Peyer's patch (tissue), 4 donors: ENCODE measurements at regions not wholly inside any gene's neighbourhood (a gene's known extent, or its start where the extent isn't known, plus 50 kb on each side); places are given as distances from the start of the nearest gene placed in this dataset.

ENCODE experiments used
- DNase-seq, 3 donors: peaks; one replicate each; pipeline ENCODE4 v3.0.0-alpha.2; 2017 to 2019
- H3K27ac ChIP-seq, 4 donors: fragments of 200-600 bp; sonication (generic); one replicate each; pipeline ENCODE4 v1.5.1; 2016 to 2019
- H3K27me3 ChIP-seq, 2 donors: fragments of 200-600 bp; sonication (generic); one replicate each; pipeline ENCODE4 v1.5.1; 2019
- H3K36me3 ChIP-seq, 3 donors: fragments of 200-600 bp; sonication (generic); one replicate each; pipeline ENCODE4 v1.5.1; 2016 to 2019
- H3K4me1 ChIP-seq, 4 donors: fragments of 200-600 bp; sonication (generic); one replicate each; pipeline ENCODE4 v1.5.1; 2016 to 2019
- H3K4me3 ChIP-seq, 4 donors: fragments of 200-600 bp; sonication (generic); 1 replicate in 3 of 4; 2 replicates in 1 of 4; pipeline ENCODE4 v1.5.1; 2016 to 2019; ENCODE audit warnings: mild to moderate bottlenecking in 1 of 4
- H3K9me3 ChIP-seq, 4 donors: fragments of 200-600 bp; sonication (generic); one replicate each; pipeline ENCODE4 v1.5.1; 2016 to 2019; ENCODE audit warnings: mild to moderate bottlenecking in 1 of 4
- POLR2A ChIP-seq, 2 donors: fragments of 450-650 bp; IDR thresholded peaks; one replicate each; pipeline ENCODE4 v1.5.1; 2017; ENCODE audit warnings: antibody characterized with exemption in 2 of 2, mild to moderate bottlenecking in 2 of 2, moderate library complexity in 2 of 2
- TF ChIP-seq, protein P1 (sequence below), 6 experiments: fragments of 450-650 bp in 4 of 6; fragments of 200-600 bp in 2 of 6; sonication (generic) in 1 of 6; IDR thresholded peaks; one replicate each; pipeline ENCODE4 v1.5.1; 2017 to 2019; ENCODE audit warnings: antibody characterized with exemption in 6 of 6, mild to moderate bottlenecking in 3 of 6, moderate library complexity in 1 of 6

DNA sequence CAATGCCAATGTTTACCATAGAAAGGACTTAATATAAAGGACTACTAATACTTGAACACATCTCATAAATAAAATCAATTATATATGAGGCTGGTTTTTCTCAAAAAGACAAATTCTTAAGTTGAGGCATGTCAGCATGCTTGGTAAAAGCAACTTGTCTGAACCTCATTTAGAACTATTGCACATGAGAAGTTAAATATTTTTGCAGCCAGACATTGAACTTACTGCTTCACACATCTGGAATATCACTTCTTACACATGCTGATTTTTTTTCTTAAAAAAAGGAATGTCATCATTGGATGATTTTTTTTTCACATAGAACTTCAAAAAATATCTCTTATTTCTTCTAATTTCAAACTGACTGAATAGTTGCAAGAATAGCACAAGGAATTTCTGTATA is 609.0 kb downstream of the EPHA4 start:
- Histone ChIP-seq H3K9me3 (no peaks in the 10 kb centered on the region), H3K27ac (no peak overlapping the region), H3K4me1 (peaks cover 0 to 5% (median 0%) of the 10 kb centered on the region in 4 donors), H3K27me3 (no peaks in the 10 kb centered on the region), H3K36me3 (no peaks in the 10 kb centered on the region), H3K4me3 (no peak overlapping the region)
- TF ChIP-seq, protein P1, sequence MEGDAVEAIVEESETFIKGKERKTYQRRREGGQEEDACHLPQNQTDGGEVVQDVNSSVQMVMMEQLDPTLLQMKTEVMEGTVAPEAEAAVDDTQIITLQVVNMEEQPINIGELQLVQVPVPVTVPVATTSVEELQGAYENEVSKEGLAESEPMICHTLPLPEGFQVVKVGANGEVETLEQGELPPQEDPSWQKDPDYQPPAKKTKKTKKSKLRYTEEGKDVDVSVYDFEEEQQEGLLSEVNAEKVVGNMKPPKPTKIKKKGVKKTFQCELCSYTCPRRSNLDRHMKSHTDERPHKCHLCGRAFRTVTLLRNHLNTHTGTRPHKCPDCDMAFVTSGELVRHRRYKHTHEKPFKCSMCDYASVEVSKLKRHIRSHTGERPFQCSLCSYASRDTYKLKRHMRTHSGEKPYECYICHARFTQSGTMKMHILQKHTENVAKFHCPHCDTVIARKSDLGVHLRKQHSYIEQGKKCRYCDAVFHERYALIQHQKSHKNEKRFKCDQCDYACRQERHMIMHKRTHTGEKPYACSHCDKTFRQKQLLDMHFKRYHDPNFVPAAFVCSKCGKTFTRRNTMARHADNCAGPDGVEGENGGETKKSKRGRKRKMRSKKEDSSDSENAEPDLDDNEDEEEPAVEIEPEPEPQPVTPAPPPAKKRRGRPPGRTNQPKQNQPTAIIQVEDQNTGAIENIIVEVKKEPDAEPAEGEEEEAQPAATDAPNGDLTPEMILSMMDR (IDR thresholded peaks at IDR 0.05) = no peak
- no peak for TF ChIP-seq POLR2A (IDR thresholded peaks at IDR 0.05)
- DNase-seq = no peak

DNA sequence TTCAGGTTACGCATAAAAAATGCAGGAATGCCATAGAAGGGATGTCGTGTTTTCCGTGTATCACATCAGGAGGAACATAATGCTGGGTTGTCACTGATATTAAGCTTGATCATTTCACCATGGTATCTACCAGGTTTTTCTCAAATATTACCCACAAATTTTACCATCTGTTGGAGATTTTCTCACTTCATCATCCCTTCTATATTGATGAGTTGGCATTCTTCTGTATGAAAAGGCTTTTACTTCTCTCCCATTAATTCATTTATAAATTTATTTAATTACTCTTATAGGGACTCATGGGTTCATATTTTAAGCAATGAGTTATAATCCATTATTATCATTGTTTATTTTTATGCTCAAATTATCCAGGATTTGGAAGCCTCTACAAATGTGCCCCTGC is 608.2 kb downstream of the EPHA4 start:
- no peaks in the 10 kb centered on the region for H3K9me3 ChIP-seq
- no peak overlapping the region for H3K27ac ChIP-seq
- TF ChIP-seq, protein P1 (IDR thresholded peaks at IDR 0.05) = no peak
- TF ChIP-seq POLR2A (IDR thresholded peaks at IDR 0.05) = no peak
- H3K4me1 ChIP-seq = peaks cover 0 to 5% (median 0%) of the 10 kb centered on the region in 4 donors
- H3K36me3 ChIP-seq = no peaks in the 10 kb centered on the region
- no peak for DNase-seq
- no peak overlapping the region for H3K4me3 ChIP-seq
- H3K27me3 ChIP-seq = no peaks in the 10 kb centered on the region

DNA sequence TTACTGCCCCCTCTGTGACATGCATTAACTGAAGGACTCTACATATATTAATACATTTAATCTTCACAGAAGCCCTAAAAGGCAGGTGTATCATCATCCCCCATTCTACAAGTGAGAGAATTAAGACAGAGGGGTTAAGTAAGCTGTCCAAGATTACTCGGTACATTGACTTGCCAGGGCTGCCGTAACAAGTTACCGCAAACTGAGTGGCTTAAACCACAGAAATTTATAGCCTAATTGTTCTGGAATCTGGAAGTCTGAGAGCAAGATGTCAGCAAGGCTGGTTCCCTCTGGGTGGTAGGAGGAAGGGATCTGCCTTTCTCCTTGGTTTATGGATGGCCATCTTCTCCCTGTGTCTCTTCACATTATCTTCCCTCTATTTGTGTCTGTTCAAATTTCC is 605.5 kb downstream of the EPHA4 start:
- no peak for DNase-seq
- no peaks in the 10 kb centered on the region for H3K4me1 ChIP-seq

DNA sequence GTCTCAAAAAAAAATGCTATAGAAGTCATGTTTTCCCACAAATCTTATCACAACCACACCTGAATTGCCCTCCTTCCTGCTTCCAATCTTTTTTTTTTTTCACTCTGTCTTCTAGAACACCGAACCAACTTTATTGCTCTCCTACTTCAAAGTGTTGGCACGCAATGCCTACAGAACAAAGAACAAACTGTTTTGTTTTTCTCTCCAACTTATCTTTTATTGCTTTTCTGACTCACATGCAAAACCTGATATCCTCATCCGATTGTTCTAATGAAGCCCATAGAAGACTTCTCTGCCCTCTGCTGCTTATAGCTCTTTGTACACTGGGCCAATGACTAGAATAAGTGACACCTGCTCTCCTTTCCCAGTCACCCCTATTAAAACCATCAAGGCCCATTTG is 602.8 kb downstream of the EPHA4 start:
- Histone ChIP-seq H3K36me3 (no peaks in the 10 kb centered on the region), H3K4me3 (no peak overlapping the region), H3K9me3 (no peaks in the 10 kb centered on the region), H3K4me1 (no peaks in the 10 kb centered on the region), H3K27ac (no peak overlapping the region), H3K27me3 (no peaks in the 10 kb centered on the region)
- no peak for TF ChIP-seq POLR2A (IDR thresholded peaks at IDR 0.05)
- TF ChIP-seq, protein P1 (IDR thresholded peaks at IDR 0.05) = no peak
- no peak for DNase-seq

More for the DNA sequence above, 605.5 kb downstream of the EPHA4 start:
- TF ChIP-seq, protein P1 (IDR thresholded peaks at IDR 0.05) = no peak
- TF ChIP-seq POLR2A (IDR thresholded peaks at IDR 0.05) = no peak
- no peaks in the 10 kb centered on the region for H3K9me3 ChIP-seq
- no peak overlapping the region for H3K27ac ChIP-seq
- H3K36me3 ChIP-seq = no peaks in the 10 kb centered on the region
- H3K27me3 ChIP-seq = no peaks in the 10 kb centered on the region
- no peak overlapping the region for H3K4me3 ChIP-seq

DNA sequence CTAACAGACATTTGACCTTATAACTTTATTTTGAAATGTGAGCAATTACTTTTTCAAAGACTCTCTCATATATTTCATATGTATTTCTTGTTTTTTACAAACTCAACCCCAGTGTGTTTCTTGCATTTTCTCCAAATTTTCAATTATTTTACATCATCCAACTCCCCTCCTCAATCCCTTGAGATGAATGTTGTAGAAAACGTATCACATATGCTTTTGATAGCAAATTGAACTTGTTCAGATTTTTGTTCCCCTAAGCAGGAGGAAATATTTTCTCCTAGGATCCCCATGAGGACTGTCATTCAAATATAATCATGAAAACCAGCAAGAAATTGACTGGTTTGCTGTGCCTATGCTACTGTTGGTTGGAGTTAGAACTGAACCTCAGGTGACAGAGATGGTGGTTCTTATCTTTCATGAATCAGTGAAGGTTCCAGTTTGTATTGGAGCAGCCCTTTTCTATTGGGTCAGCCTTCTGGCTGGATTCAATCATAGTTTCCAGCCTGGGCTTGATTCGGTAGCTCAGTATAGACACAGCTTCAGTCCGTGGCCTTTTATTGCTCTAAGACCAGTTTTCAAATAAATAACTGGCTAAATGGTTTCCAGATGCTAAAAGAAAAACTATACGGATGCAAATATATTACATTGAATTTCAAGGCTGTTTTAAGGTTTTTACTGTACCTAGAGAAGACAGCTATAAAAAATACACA is 591.0 kb downstream of the EPHA4 start:
- no peaks in the 10 kb centered on the region for H3K4me1 ChIP-seq
- DNase-seq = no peak
- H3K27me3 ChIP-seq = no peaks in the 10 kb centered on the region

More for the DNA sequence above, 591.0 kb downstream of the EPHA4 start:
- no peak for TF ChIP-seq POLR2A (IDR thresholded peaks at IDR 0.05)
- TF ChIP-seq, protein P1 (IDR thresholded peaks at IDR 0.05) = no peak
- Histone ChIP-seq H3K36me3 (no peaks in the 10 kb centered on the region), H3K4me3 (no peak overlapping the region), H3K9me3 (no peaks in the 10 kb centered on the region), H3K27ac (no peak overlapping the region)
